HG02970 (cell line): ENCODE measurements at regions not wholly inside any gene's neighbourhood (a gene's known extent, or its start where the extent isn't known, plus 50 kb on each side); places are given as distances from the start of the nearest gene placed in this dataset.
"Not testable (repeated sequence)": the region's sequence is repeated elsewhere in the genome, so short reads cannot be mapped to it uniquely, and the experiment has no call there.

Source experiments
- ATAC-seq: cut with Tn5 transposase; IDR thresholded peaks from one replicate; pipeline ENCODE4 v1.9.1; 2021; ENCODE audit warnings: mild to moderate bottlenecking, moderate library complexity, moderate number of reproducible peaks; ENCODE audit not compliant: unreplicated experiment, low FRiP score

DNA sequence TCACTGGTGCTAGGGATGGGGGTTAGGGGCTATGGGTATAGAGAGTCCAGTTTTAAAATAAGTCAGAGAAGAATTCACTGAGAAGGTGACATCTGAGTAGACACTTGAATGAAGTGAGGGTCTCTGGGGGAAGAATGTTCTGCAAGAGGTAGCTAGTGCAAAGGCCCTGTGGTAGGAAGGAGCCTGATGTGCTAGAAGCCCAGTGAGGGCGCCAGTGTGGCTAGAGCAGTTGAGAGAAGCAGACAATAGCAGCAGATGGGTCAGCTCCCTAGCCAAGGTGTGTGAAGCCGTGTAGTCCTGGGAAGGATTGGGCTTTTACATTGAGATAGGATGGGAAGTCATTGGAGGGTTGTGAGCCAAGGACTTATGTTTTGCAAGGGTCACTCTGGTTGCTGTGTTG is 105.8 kb upstream of the PELI1 start:
- ATAC-seq: no peak

- no peak for ATAC-seq
These were observed 106.7 kb upstream of the PELI1 start for GRCh38 chr2:64250751-64251423.

GRCh38 chr2:64251497-64252250 is 107.5 kb upstream of the PELI1 start:
- ATAC-seq: no peak

DNA sequence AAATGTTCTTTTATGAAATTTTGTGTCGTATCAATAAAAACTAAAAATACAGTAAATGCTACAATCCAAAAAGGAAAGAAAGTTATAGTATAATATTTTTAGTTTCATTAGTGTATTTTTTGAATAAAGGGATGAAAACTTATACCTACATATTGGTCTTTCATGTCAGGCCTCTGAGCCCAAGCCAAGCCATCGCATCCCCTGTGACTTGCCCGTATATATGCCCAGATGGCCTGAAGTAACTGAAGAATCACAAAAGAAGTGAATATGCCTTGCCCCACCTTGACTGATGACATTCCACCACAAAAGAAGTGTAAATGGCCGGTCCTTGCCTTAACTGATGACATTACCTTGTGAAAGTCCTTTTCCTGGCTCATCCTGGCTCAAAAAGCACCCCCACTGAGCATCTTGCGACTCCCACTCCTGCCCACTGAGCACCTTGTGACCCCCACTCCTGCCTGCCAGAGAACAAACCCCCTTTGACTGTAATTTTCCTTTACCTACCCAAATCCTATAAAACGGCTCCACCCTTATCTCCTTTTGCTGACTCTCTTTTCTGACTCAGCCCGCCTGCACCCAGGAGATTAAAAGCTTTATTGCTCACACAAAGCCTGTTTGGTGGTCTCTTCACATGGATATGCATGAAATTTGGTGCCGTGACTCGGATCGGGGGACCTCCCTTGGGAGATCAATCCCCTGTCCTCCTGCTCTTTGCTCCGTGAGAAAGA is 108.2 kb upstream of the PELI1 start:
- not testable (repeated sequence) for ATAC-seq

GRCh38 chr2:64253421-64253820 is 109.2 kb upstream of the PELI1 start:
- ATAC-seq: not testable (repeated sequence)

DNA sequence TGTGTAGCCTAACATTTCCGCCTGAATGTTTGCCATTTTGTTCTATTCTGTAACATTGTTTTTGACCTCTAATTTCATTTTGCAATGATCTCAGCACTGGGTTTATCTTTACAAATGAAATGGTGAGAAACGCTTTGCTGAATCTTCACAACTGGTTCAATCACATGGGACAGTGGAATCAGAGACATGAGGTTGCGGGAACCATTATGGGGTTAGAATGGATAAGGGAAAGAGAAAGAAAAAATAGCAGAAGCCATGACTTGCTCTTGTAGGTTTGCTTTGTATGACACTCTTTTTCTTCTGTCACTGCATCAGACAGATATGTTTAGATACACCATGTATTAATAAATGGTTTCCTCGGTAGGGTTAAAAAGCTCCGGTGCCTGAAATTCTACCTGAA is 114.3 kb upstream of the PELI1 start:
- ATAC-seq: no peak

GRCh38 chr2:64259312-64259711 is 115.1 kb upstream of the PELI1 start:
- ATAC-seq: no peak

GRCh38 chr2:64260093-64260803 is 116.0 kb upstream of the PELI1 start:
- no peak for ATAC-seq

- ATAC-seq: peak; percentile 85
These were observed 116.6 kb upstream of the PELI1 start for GRCh38 chr2:64260817-64261216.

- ATAC-seq: no peak
These were observed 117.9 kb upstream of the PELI1 start for GRCh38 chr2:64262071-64262470.

DNA sequence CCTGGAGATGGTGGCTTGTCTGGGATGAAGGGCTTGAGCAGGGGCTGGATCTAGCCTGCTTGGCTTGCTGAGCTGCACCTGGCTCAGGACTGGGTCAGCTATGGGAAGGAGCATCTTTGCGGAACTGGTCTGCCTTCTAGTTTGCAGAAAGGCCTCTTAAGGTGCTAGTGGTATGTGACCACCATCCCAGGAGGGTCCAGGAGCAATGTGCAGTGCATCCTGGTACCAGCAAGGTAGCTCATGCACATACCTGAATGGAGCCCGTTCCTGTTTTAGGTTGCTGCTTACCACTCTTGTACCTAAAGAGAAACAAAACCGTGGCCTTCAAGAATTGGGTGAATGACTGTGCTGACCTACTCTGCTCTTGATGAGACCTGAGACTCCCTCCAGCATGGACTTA is 118.6 kb upstream of the PELI1 start:
- no peak for ATAC-seq

DNA sequence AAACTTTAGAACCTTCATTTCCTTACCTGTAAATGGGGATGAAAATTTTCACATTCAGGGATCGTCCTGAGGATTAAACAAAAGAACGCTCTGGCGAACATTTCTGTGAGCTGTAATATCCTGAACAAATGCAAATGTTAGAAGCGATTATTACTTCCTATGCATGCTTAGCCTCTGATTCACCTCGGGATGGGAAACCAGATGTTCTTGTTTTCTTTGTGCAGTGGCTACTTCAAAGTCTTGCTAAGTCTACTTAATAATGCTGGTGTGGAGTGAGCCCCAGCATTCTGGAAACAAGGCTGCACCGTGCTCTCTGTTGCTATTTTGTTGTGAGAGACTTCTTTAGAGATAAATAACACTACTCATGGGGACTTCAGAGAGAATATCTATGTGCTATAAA is 119.1 kb upstream of the PELI1 start:
- no peak for ATAC-seq

- ATAC-seq: no peak
These were observed 123.5 kb upstream of the PELI1 start for GRCh38 chr2:64267699-64268098.

- ATAC-seq: no peak
These were observed 124.3 kb upstream of the PELI1 start for GRCh38 chr2:64268330-64269048.

DNA sequence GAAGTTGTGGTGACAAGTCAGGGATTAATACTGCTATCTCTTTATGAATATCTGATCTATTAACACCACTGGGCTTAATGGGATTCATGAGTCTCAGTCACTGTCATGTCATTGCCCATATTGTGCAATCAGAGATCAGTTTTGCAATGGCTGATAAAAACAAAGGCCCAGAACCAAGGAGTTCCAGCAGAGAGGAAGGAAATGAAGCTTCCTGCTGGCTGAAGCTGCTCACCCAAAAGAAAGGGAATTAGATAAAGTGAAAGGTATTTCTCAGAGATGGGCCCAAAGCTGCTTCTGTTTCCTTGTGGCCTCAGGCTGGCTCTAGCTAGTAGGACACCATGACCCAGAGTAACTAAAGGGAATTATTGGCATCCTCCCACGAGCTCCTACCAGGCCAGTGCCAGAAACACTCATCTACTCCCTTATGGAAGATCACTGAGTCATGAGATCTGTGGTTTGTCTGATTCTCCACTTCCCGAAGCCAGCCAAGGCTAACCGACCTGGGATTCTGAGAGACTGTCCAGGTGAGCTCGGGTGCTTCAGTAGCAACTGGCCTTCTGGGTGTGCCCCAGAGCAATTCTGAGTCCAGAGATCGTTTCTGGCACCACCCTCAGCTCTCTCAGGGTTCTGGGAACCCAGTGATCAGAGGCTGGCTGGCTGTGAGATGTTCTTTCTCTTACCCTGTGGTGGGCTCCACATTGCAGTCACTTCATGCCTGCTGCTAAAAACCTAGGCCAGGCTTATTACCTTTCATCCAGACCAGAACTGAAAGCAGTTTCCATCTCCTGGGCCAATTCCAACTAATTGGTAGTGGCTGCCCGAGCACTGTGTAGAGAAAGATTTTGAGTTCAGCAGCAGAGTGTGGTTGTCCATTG is 129.5 kb upstream of the PELI1 start:
- ATAC-seq: no peak

- ATAC-seq: no peak
These were observed 130.4 kb upstream of the PELI1 start for GRCh38 chr2:64274399-64275173.

DNA sequence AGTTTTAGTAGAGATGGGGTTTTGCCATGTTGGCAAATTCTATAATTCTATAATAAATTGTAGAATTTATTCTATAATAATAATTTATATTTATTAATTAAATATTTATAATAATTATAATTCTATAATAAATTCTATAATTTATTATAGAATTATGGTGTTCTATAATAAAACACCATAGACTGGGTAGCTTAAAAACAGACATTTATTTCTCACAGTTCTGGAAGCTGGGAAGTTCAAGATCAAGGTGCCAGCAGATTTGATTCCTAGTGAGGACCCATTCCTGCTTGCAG is 130.9 kb upstream of the PELI1 start:
- ATAC-seq: no peak

GRCh38 chr2:64276417-64277095 is 132.3 kb upstream of the PELI1 start:
- ATAC-seq: no peak
